Heart left ventricle (tissue), 13 donors: ENCODE measurements at regions not wholly inside any gene's neighbourhood (a gene's known extent, or its start where the extent isn't known, plus 50 kb on each side); places are given as distances from the start of the nearest gene placed in this dataset.

Experiments used
- POLR2A ChIP-seq, 2 donors: fragments of 450-650 bp; IDR thresholded peaks; one replicate each; pipeline ENCODE4 v1.6.1; 2017; ENCODE audit warnings: antibody characterized with exemption in 2 of 2, mild to moderate bottlenecking in 2 of 2, moderate library complexity in 2 of 2
- TF ChIP-seq, protein P1 (sequence below), 12 donors: fragments of 200-600 bp; sonication (generic) in 4 of 12; IDR thresholded peaks; one replicate each; pipeline versions ENCODE4 v1.5.0 to v1.8.0; 2018 to 2022; ENCODE audit warnings: antibody characterized with exemption in 12 of 12, mild to moderate bottlenecking in 5 of 12
- donor health status: ischemic (EF 13 %, LVEDD 7.1; RV severe dilation, severe dysfunction).
- donor health status: DM: no; HTN: yes; CAD: no.
- donor health status: DM: no; HTN: no; CAD: no.
- donor health status: ischemic (EF 25% LVEDD 6.9; RV normal size, moderate dysfunction).
- donor health status: ischemic (EF 25% LVEDD 5.7; RV mildly dilated, moderate dysfunction).
- donor health status: ischemic (EF 35%, LVEDD 5.7; RV mildly dilated, moderate dysfunction).
- donor health status: nonischemic (EF 11% LVEDD 7.7; RV severe dilation, severe dysfunction).
- donor health status: DM: yes; HTN: yes; CAD: no.
- donor health status: PGD.
- donor health status: ischemic (EF 29% LVEDD 5.4; RV normal size, mild dysfunction).
- donor health status: nonischemic (EF 23%, LVEDD 6.1; RV moderate dilation, normal function).

DNA sequence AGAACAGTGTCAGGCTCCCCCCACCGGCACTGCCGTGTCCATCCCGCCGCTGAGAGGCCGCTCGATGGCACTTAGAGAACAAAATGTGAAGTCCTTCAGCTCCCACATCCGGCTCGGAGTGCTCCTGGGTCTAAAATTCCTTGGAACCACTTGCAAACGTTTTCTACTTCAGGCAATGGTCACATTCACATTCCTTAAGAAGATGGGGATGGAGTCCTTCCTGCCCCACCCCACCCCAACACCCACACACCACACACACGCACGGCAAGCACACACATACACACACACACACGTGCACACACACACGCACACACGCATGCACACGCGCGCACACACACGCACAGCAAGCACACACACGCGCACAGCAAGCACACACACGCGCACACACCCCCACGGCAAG, 83.4 kb downstream of the SOX1 start:
- TF ChIP-seq, protein P1, sequence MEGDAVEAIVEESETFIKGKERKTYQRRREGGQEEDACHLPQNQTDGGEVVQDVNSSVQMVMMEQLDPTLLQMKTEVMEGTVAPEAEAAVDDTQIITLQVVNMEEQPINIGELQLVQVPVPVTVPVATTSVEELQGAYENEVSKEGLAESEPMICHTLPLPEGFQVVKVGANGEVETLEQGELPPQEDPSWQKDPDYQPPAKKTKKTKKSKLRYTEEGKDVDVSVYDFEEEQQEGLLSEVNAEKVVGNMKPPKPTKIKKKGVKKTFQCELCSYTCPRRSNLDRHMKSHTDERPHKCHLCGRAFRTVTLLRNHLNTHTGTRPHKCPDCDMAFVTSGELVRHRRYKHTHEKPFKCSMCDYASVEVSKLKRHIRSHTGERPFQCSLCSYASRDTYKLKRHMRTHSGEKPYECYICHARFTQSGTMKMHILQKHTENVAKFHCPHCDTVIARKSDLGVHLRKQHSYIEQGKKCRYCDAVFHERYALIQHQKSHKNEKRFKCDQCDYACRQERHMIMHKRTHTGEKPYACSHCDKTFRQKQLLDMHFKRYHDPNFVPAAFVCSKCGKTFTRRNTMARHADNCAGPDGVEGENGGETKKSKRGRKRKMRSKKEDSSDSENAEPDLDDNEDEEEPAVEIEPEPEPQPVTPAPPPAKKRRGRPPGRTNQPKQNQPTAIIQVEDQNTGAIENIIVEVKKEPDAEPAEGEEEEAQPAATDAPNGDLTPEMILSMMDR (IDR thresholded peaks at IDR 0.05): no peak
- TF ChIP-seq POLR2A (IDR thresholded peaks at IDR 0.05): no peak
